HCT116 (cell line): ENCODE measurements at regions not wholly inside any gene's neighbourhood (a gene's known extent, or its start where the extent isn't known, plus 50 kb on each side); places are given as distances from the start of the nearest gene placed in this dataset.

Experiments used
- ATAC-seq: fragments of 200-7000 bp; cut with Tn5 transposase; 2 replicates; pipeline ENCODE4 v1.9.1; 2020; ENCODE audit warnings: mild to moderate bottlenecking, moderate library complexity
- BruUV-seq: library from RNA; stranded (reverse); fragments of 400-500 nt; replicated peaks from 2 replicates; lab custom pipeline; 2021; lab: Mats Ljungman, UMichigan
- CTCF ChIA-PET: fragments of 300-600 bp; sonication (Branson Sonifier 250); formaldehyde crosslinking; loops from one replicate; lab custom pipeline; 2021; ENCODE audit warnings: antibody characterized with exemption; lab: Charles Lee
- POLR2A ChIA-PET: fragments of 300-600, 350-600 bp; sonication (Branson Sonifier 250); formaldehyde crosslinking; loops from one replicate; lab custom pipeline; 2021; ENCODE audit warnings: antibody characterized with exemption; lab: Charles Lee
- RAD21 ChIA-PET, 2 experiments: fragments of 300-600 bp; sonication (Branson Sonifier 250); formaldehyde crosslinking; loops; one replicate each; lab custom pipeline; 2023; ENCODE audit warnings: low total read pairs in 2 of 2; ENCODE audit not compliant: uncharacterized antibody in 2 of 2, unreplicated experiment in 2 of 2, low non-redundant PET in 1 of 2; lab: Charles Lee
- DNase-seq: peaks from one replicate; pipeline ENCODE4 v3.0.0-alpha.2; 2010; ENCODE audit warnings: low read depth, low spot score
- H2AFZ ChIP-seq: fragments of 200-600 bp; shearing (Covaris generic), sonication (generic); 2 replicates; pipeline ENCODE4 v1.6.1; 2017; ENCODE audit warnings: low read depth, mixed run types, mixed read lengths, antibody characterized with exemption, low read length; ENCODE audit not compliant: poor library complexity, severe bottlenecking
- H3K27ac ChIP-seq: 2 replicates; pipeline ENCODE4 v1.5.1; 2012; ENCODE audit warnings: low read depth, low read length
- H3K27me3 ChIP-seq: fragments of 200-600 bp; sonication (generic); 2 replicates; pipeline ENCODE4 v1.6.1; 2016; ENCODE audit warnings: mixed run types, low read length, mixed read lengths; ENCODE audit not compliant: insufficient read depth
- H3K36me3 ChIP-seq, 2 experiments: fragments of 200-500 bp in 1 of 2; fragments of 200-600 bp in 1 of 2; sonication (Bioruptor generic) in 1 of 2; sonication (generic) in 1 of 2; 2 replicates each; pipeline versions ENCODE4 v1.5.1 to v1.6.1; 2014 to 2016; ENCODE audit warnings: low read length in 2 of 2, inconsistent platforms in 1 of 2, mixed read lengths in 1 of 2, mixed run types in 1 of 2; ENCODE audit not compliant: insufficient read depth in 2 of 2, control insufficient read depth in 1 of 2
- H3K4me1 ChIP-seq, 2 experiments: fragments of 200-600 bp in 1 of 2; sonication (generic) in 1 of 2; 2 replicates each; pipeline versions ENCODE4 v1.5.1 to v1.6.1; 2012 to 2017; ENCODE audit warnings: low read length in 2 of 2, inconsistent platforms in 1 of 2, mild to moderate bottlenecking in 1 of 2, mixed read lengths in 1 of 2, mixed run types in 1 of 2, moderate library complexity in 1 of 2; ENCODE audit not compliant: insufficient read depth in 2 of 2, control insufficient read depth in 1 of 2
- H3K4me2 ChIP-seq: fragments of 200-600 bp; sonication (generic); 2 replicates; pipeline ENCODE4 v1.6.1; 2017; ENCODE audit warnings: mixed run types, low read length, mixed read lengths
- H3K4me3 ChIP-seq, 2 experiments: fragments of 200-600 bp in 1 of 2; sonication (generic) in 1 of 2; replicated peaks in 1 of 2; 2 replicates each; pipeline ENCODE4 v1.5.1; 2011 to 2016; ENCODE audit warnings: low read length in 2 of 2, control low read depth in 1 of 2, low read depth in 1 of 2, mild to moderate bottlenecking in 1 of 2, mixed read lengths in 1 of 2, mixed run types in 1 of 2
- H3K79me2 ChIP-seq: fragments of 200-600 bp; sonication (generic); 2 replicates; pipeline ENCODE4 v1.6.1; 2017; ENCODE audit warnings: mild to moderate bottlenecking, mixed run types, low read length, moderate library complexity, mixed read lengths; ENCODE audit not compliant: insufficient read depth
- H3K9ac ChIP-seq: fragments of 200-600 bp; sonication (generic); 2 replicates; pipeline ENCODE4 v1.6.1; 2016; ENCODE audit warnings: low read length, mixed read lengths
- H3K9me2 ChIP-seq: fragments of 200-600 bp; sonication (generic), shearing (Covaris generic); 2 replicates; pipeline ENCODE4 v1.6.1; 2017; ENCODE audit warnings: mixed run types, mild to moderate bottlenecking, moderate library complexity; ENCODE audit not compliant: insufficient read depth
- H3K9me3 ChIP-seq, 2 experiments: fragments of 200-500 bp in 1 of 2; fragments of 200-600 bp in 1 of 2; sonication (Bioruptor generic) in 1 of 2; sonication (generic) in 1 of 2; 2 replicates each; pipeline ENCODE4 v1.6.1; 2014 to 2017; ENCODE audit warnings: low read length in 2 of 2, mixed read lengths in 2 of 2, inconsistent platforms in 1 of 2, low read depth in 1 of 2, mild to moderate bottlenecking in 1 of 2, mixed run types in 1 of 2, moderate library complexity in 1 of 2; ENCODE audit not compliant: control insufficient read depth in 1 of 2, insufficient read depth in 1 of 2
- H4K20me1 ChIP-seq: fragments of 200-600 bp; sonication (generic), shearing (Covaris generic); 2 replicates; pipeline ENCODE4 v1.6.1; 2017; ENCODE audit warnings: mixed run types, mild to moderate bottlenecking, moderate library complexity; ENCODE audit not compliant: insufficient read depth
- CEBPB ChIP-seq: IDR thresholded peaks from 2 replicates; pipeline ENCODE4 v1.6.1; 2012; ENCODE audit warnings: low read depth
- EGR1 ChIP-seq: IDR thresholded peaks from 2 replicates; pipeline ENCODE4 v1.6.1; 2012; ENCODE audit warnings: low read depth
- ELF1 ChIP-seq: IDR thresholded peaks from 2 replicates; pipeline ENCODE4 v1.6.1; 2012; ENCODE audit warnings: low read depth, borderline replicate concordance
- JUND ChIP-seq: IDR thresholded peaks from 2 replicates; pipeline ENCODE4 v1.6.1; 2012
- POLR2AphosphoS5 ChIP-seq: IDR thresholded peaks from 2 replicates; pipeline ENCODE4 v1.6.1; 2011; ENCODE audit warnings: mild to moderate bottlenecking, low read depth, low read length, moderate library complexity
- REST ChIP-seq: IDR thresholded peaks from 2 replicates; pipeline ENCODE4 v1.6.1; 2012; ENCODE audit warnings: low read depth
- SP1 ChIP-seq: IDR thresholded peaks from 2 replicates; pipeline ENCODE4 v1.6.1; 2012; ENCODE audit warnings: low read depth
- SRF ChIP-seq: IDR thresholded peaks from 2 replicates; pipeline ENCODE4 v1.6.1; 2012; ENCODE audit warnings: low read depth
- intact Hi-C: fragments of 100-400 bp; cut with micrococcal nuclease; formaldehyde crosslinking; loops from 2 replicates; pipeline ENCODE4 v1.10.0; 2022
- TF ChIP-seq, protein P1 (sequence below): IDR thresholded peaks from 2 replicates; pipeline ENCODE4 v1.6.1; 2012

DNA sequence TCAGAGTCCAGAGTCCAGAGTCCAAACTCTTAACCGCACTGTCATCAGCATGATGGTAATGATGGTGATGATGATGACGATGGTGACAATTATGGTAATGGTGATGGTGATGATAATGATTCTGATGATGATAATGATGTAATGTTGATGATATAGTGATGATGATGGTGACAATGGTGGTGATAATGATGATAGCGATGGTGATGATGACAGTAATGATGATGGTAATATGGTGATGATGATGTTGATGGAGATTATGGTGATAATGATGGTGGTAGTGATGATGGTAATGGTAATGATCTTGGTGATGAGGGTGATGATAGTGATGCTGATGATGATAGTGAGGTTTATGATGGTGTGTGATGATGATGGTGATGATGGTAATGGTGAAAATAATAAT lies 367.8 kb upstream of the CDH4 start:
- TF ChIP-seq SP1: no peak
- no peak for TF ChIP-seq EGR1
- TF ChIP-seq CEBPB: no peak
- TF ChIP-seq, protein P1, sequence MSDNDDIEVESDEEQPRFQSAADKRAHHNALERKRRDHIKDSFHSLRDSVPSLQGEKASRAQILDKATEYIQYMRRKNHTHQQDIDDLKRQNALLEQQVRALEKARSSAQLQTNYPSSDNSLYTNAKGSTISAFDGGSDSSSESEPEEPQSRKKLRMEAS: no peak
- TF ChIP-seq POLR2AphosphoS5: no peak
- TF ChIP-seq ELF1: no peak
- no peak for TF ChIP-seq JUND
- no peak for TF ChIP-seq REST
- TF ChIP-seq SRF: no peak
- ChIA-PET CTCF (no interaction called here), RAD21 (no interaction called here), POLR2A (no interaction called here)
- Histone ChIP-seq H3K4me1 (no peaks in the 10 kb centered on the region), H3K4me3 (no peak overlapping the region), H3K9me3 (peaks cover 15 to 36% of the 10 kb centered on the region in 2 experiments; a peak in 2 of 4 replicates), H4K20me1 (no peaks in the 10 kb centered on the region), H3K27ac (no peak overlapping the region), H3K36me3 (no peaks in the 10 kb centered on the region), H3K79me2 (no peaks in the 10 kb centered on the region), H3K9ac (no peak overlapping the region), H2AFZ (no peak overlapping the region), H3K9me2 (no peaks in the 10 kb centered on the region), H3K27me3 (no peaks in the 10 kb centered on the region), H3K4me2 (no peak overlapping the region)
- intact Hi-C loops: no loop called here
- no peak for ATAC-seq
- no peak for DNase-seq
- BruUV-seq: no TSS peak
